A673 (cell line): ENCODE measurements at regions not wholly inside any gene's neighbourhood (a gene's known extent, or its start where the extent isn't known, plus 50 kb on each side); places are given as distances from the start of the nearest gene placed in this dataset.
A peak's percentile ranks its signal among the peaks of the same experiment; 100 is the strongest.

Source experiments
- BruUV-seq: library from RNA; stranded (reverse); fragments of 400-500 nt; replicated peaks from 2 replicates; lab custom pipeline; 2021; lab: Mats Ljungman, UMichigan
- CTCF ChIA-PET: fragments of 300-600 bp; sonication (Branson Sonifier 250); formaldehyde crosslinking; loops from one replicate; lab custom pipeline; 2022; ENCODE audit warnings: antibody characterized with exemption; lab: Charles Lee
- POLR2A ChIA-PET: fragments of 300-600 bp; sonication (Branson Sonifier 250); formaldehyde crosslinking; loops from one replicate; lab custom pipeline; 2022; ENCODE audit warnings: antibody characterized with exemption; ENCODE audit not compliant: low non-redundant PET; lab: Charles Lee
- DNase-seq: peaks from one replicate; pipeline ENCODE4 v3.0.0-alpha.2; 2015; ENCODE audit warnings: low spot score
- H3K27ac ChIP-seq: fragments of 200-600 bp; sonication (generic); 2 replicates; pipeline ENCODE4 v1.5.1; 2016; ENCODE audit warnings: mixed run types, low read depth, mild to moderate bottlenecking, mixed read lengths, antibody characterized with exemption, low read length; ENCODE audit not compliant: poor library complexity, severe bottlenecking
- H3K27me3 ChIP-seq: fragments of 200-600 bp; sonication (generic); replicated peaks from 2 replicates; pipeline ENCODE4 v1.6.1; 2017; ENCODE audit warnings: mixed run types, low read depth, mild to moderate bottlenecking, mixed read lengths, antibody characterized with exemption, low read length; ENCODE audit not compliant: insufficient read depth, poor library complexity
- H3K36me3 ChIP-seq: fragments of 200-600 bp; sonication (generic); 2 replicates; pipeline ENCODE4 v1.6.1; 2016; ENCODE audit warnings: mixed run types, mild to moderate bottlenecking, mixed read lengths, antibody characterized with exemption, low read length; ENCODE audit not compliant: insufficient read depth, poor library complexity, severe bottlenecking
- H3K4me1 ChIP-seq: fragments of 200-600 bp; sonication (generic); 2 replicates; pipeline ENCODE4 v1.6.1; 2017; ENCODE audit warnings: mixed run types, mild to moderate bottlenecking, mixed read lengths, antibody characterized with exemption, low read length; ENCODE audit not compliant: insufficient read depth, poor library complexity, severe bottlenecking
- H3K4me3 ChIP-seq: fragments of 200-600 bp; sonication (generic); 2 replicates; pipeline ENCODE4 v1.5.1; 2016; ENCODE audit warnings: low read depth, mixed run types, mild to moderate bottlenecking, mixed read lengths, low read length; ENCODE audit not compliant: poor library complexity, severe bottlenecking
- H3K9me3 ChIP-seq: fragments of 200-600 bp; sonication (generic); 2 replicates; pipeline ENCODE4 v1.6.1; 2016; ENCODE audit warnings: mixed run types, low read depth, mild to moderate bottlenecking, mixed read lengths, antibody characterized with exemption, low read length; ENCODE audit not compliant: poor library complexity, severe bottlenecking
- EZH2 ChIP-seq: fragments of 200-600 bp; sonication (generic); IDR thresholded peaks from 2 replicates; pipeline ENCODE4 v1.6.1; 2017; ENCODE audit warnings: borderline replicate concordance, low read depth, mild to moderate bottlenecking, mixed read lengths, antibody characterized with exemption, low read length; ENCODE audit not compliant: poor library complexity, severe bottlenecking
- intact Hi-C: fragments of 100-400 bp; cut with micrococcal nuclease; formaldehyde crosslinking; loops from one replicate; pipeline ENCODE4 v1.10.0; 2022; ENCODE audit not compliant: unreplicated experiment
- TF ChIP-seq, protein P1 (sequence below): fragments of 300-800, 200-600 bp; sonication (generic); conservative IDR thresholded peaks from 2 replicates; pipeline ENCODE4 v1.5.1; 2017; ENCODE audit warnings: low read depth, mild to moderate bottlenecking, antibody characterized with exemption, low read length, moderate library complexity, mixed read lengths

DNA sequence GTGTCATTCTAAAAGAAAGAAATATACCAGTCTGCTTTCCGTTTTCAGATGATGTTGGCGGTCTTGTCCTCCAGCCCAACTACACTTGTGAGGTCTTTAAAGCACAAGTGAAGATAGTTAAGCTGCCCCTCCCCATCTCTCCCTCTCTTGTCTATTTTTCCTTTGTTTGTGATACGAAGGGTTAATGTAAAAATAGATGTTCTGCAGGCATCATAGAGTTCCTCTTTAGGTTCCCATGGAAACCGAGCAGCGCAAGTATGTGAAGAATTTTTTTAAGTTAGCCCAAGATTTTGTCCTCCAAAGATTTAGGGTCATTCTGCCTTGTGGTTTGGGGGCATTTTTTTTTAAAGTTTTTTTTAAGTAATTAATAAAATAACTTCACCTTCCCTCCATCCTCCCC, 232.4 kb upstream of the AJAP1 start:
- ChIA-PET POLR2A (no interaction called here), CTCF (no interaction called here)
- Histone ChIP-seq H3K27me3 (no peaks in the 10 kb centered on the region), H3K4me3 (no peak overlapping the region), H3K9me3 (peaks cover 10% of the 10 kb centered on the region), H3K27ac (no peak overlapping the region), H3K4me1 (no peaks in the 10 kb centered on the region), H3K36me3 (no peaks in the 10 kb centered on the region)
- intact Hi-C loops, result no loop called here
- no TSS peak for BruUV-seq
- TF ChIP-seq, protein P1, sequence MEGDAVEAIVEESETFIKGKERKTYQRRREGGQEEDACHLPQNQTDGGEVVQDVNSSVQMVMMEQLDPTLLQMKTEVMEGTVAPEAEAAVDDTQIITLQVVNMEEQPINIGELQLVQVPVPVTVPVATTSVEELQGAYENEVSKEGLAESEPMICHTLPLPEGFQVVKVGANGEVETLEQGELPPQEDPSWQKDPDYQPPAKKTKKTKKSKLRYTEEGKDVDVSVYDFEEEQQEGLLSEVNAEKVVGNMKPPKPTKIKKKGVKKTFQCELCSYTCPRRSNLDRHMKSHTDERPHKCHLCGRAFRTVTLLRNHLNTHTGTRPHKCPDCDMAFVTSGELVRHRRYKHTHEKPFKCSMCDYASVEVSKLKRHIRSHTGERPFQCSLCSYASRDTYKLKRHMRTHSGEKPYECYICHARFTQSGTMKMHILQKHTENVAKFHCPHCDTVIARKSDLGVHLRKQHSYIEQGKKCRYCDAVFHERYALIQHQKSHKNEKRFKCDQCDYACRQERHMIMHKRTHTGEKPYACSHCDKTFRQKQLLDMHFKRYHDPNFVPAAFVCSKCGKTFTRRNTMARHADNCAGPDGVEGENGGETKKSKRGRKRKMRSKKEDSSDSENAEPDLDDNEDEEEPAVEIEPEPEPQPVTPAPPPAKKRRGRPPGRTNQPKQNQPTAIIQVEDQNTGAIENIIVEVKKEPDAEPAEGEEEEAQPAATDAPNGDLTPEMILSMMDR, result no peak
- no peak for TF ChIP-seq EZH2
- DNase-seq, result no peak

DNA sequence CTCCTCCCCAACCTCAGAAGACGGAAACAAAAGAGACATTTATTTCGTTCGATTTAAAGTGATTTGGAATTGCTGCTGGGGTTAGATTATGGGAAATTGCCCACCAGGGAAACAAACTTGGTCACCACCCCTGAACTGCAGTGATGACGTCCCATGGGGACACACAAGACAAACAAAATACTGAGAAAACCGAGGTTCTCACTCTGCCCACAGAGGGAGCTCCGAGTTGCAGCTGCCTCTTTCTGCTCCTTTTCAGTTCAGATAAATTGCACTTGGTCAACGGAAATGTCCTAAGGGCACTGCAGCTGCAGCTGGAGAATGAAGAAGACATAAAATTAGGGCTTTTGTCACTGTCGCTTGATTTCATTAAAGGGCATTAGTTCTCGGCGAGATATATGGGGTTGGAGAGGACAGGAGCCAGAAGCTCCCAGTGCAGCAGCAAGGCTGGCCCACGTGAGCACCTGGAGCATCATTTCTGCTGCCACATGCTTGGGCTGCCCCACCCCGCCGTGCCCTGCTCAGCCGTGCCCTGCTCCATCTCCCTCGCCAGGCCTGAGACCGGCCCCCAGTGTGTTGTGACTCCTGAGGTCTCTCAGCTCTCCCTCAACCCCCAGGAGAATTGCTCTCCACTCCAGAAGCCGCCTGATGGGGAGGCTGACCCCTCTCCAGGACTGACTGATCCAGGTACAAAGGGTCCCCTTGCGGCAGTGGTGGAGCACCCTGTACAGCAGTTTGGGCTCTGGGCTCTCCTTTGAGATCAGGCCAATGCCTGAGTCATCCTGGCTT, 231.7 kb upstream of the AJAP1 start:
- Histone ChIP-seq H3K27me3 (no peaks in the 10 kb centered on the region), H3K9me3 (peaks cover 10% of the 10 kb centered on the region), H3K27ac (no peak overlapping the region), H3K4me1 (no peaks in the 10 kb centered on the region), H3K4me3 (no peak overlapping the region), H3K36me3 (no peaks in the 10 kb centered on the region)
- ChIA-PET CTCF (no interaction called here), POLR2A (no interaction called here)
- DNase-seq, result peak; percentile 39
- intact Hi-C loops, result no loop called here
- TF ChIP-seq EZH2, result no peak
- TF ChIP-seq, protein P1, result peak; percentile 18; the same call in 1 of the 2 replicates
- BruUV-seq, result no TSS peak

DNA sequence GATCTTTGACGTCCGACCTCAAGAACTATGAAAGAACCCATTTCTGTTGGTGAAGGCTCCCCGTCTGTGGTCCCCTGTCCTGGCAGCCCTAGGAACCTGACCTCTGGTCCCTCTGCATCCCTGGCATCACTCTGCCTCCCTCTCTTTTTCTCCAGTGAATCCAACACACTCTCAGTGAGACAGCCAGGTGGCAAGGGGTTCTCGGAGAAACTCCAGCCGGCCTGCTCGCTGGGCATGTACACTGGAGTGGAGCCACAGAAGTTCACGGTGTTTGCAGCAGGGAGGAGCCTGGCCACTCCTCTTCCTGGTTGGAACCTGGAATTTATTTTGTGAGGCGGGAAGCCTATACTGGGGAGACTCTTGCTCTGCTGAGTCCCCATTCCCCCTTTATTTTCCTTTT, 230.2 kb upstream of the AJAP1 start:
- Histone ChIP-seq H3K4me3 (no peak overlapping the region), H3K4me1 (peaks cover 9% of the 10 kb centered on the region), H3K36me3 (no peaks in the 10 kb centered on the region), H3K27ac (no peak overlapping the region), H3K9me3 (peaks cover 5% of the 10 kb centered on the region), H3K27me3 (no peaks in the 10 kb centered on the region)
- POLR2A ChIA-PET, result no interaction called here
- intact Hi-C loops, result no loop called here
- TF ChIP-seq, protein P1, result no peak
- TF ChIP-seq EZH2, result no peak
- no TSS peak for BruUV-seq
- no peak for DNase-seq
- CTCF ChIA-PET, result no interaction called here
